Ovary (tissue), 7 donors: ENCODE measurements at regions not wholly inside any gene's neighbourhood (a gene's known extent, or its start where the extent isn't known, plus 50 kb on each side); places are given as distances from the start of the nearest gene placed in this dataset.

Experiments used
- DNase-seq, 5 donors: peaks; one replicate each; pipeline ENCODE4 v3.0.0-alpha.2; 2019 to 2020
- H3K27ac ChIP-seq, 2 donors: fragments of 200-600 bp; one replicate each; pipeline versions ENCODE4 v1.5.1 to v1.8.0; 2019 to 2022
- H3K27me3 ChIP-seq: fragments of 200-600 bp; one replicate; pipeline ENCODE4 v1.8.0; 2022
- H3K36me3 ChIP-seq: fragments of 200-600 bp; sonication (generic); one replicate; pipeline ENCODE4 v1.5.1; 2019
- H3K4me1 ChIP-seq: one replicate; pipeline ENCODE4 v1.8.1; 2013; ENCODE audit warnings: mild to moderate bottlenecking, moderate library complexity; ENCODE audit not compliant: insufficient read depth
- H3K4me3 ChIP-seq: fragments of 200-600 bp; sonication (generic); one replicate; pipeline ENCODE4 v1.5.1; 2017
- H3K9me3 ChIP-seq, 2 donors: fragments of 200-600 bp in 1 of 2; sonication (generic) in 1 of 2; one replicate each; pipeline versions ENCODE4 v1.5.1 to v1.8.1; 2013 to 2019; ENCODE audit warnings: mild to moderate bottlenecking in 1 of 2, moderate library complexity in 1 of 2
- EP300 ChIP-seq: sonication (generic); formaldehyde crosslinking; IDR thresholded peaks from one replicate; pipeline ENCODE4 v1.6.1; 2017; ENCODE audit warnings: antibody characterized with exemption
- POLR2A ChIP-seq: fragments of 450-650 bp; IDR thresholded peaks from one replicate; pipeline ENCODE4 v1.6.1; 2017; ENCODE audit warnings: antibody characterized with exemption, mild to moderate bottlenecking, moderate library complexity
- WGBS, 3 donors: extraction: QIAGEN DNeasy Blood & Tissue Kit in 1 of 3; methylation state at CpG; one replicate each; pipeline versions ENCODE4 v1.1.5 to v1.1.7; 2013 to 2017; 5-methylcytosine and 5-hydroxymethylcytosine counted together
- intact Hi-C, 4 donors: fragments of 100-400 bp; cut with DNase I; formaldehyde crosslinking; loops; one replicate each; pipeline versions ENCODE4 v1.11.0 to v1.15.1; 2022 to 2023
- TF ChIP-seq, protein P1 (sequence below), 3 donors: fragments of 450-650 bp in 2 of 3; fragments of 200-600 bp in 1 of 3; IDR thresholded peaks; one replicate each; pipeline versions ENCODE4 v1.5.1 to v1.8.0; 2016 to 2022; ENCODE audit warnings: antibody characterized with exemption in 3 of 3, mild to moderate bottlenecking in 1 of 3
- donor health status: DM: no; HTN: no; CAD: no; lungs with moderate emphysema.
- donor health status: DM: no; HTN: no; CAD: no.
- donor health status: Bipolar disorder and iron deficiency.
- donor health status: DM: no; HTN: no; CAD: no.
- donor health status: DM: yes; HTN: yes; CAD: no.

- WGBS, 3 donors, result 21 to 34% (median 23%) methylated on average over 6 of the region's 6 CpGs
- intact Hi-C loops, result no loop called here
- TF ChIP-seq POLR2A (no peak), EP300 (no peak)
These were observed 907.8 kb downstream of the NTRK3 start for GRCh38 chr15:87348746-87349145.

DNA sequence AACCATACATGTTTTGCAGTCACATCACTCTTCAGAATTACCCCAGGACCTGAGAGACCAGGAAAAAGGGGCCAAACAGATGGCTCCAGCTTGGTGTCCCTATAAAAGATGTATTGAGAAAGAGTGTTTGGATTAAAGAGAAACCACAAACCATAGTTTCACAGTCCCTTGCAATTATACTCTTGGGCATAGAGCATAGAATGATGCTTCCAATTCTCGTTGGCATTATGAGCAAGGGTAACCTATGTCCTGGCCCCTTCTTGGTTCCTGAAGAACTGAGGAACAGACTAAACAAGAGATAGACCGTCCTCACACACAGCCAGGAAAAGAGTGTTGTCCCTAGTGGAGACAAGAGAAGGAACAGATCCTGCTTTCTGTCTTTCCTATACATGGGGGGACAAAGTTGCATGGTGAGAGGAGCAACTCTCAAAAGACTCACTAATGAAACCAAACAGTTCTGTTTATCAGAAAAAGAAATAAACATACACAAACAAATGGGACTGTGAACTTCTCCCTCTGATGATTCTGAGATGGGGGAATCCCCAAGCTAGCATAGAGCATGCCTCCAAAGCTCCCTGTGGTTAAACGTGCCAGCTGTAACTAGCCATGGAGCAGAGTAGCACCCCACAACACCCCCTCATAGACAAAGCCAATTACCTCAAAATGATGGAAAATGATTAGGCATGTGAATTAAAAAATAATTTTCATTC, 908.6 kb downstream of the NTRK3 start:
- no peak overlapping the region for H3K4me3 ChIP-seq
- no peaks in the 10 kb centered on the region for H3K36me3 ChIP-seq
- no peaks in the 10 kb centered on the region for H3K9me3 ChIP-seq
- H3K4me1 ChIP-seq, result no peaks in the 10 kb centered on the region
- no peak overlapping the region for H3K27ac ChIP-seq
- WGBS, 3 donors, result 46 to 65% (median 47%) methylated on average over 3 of the region's 3 CpGs
- no peaks in the 10 kb centered on the region for H3K27me3 ChIP-seq
- intact Hi-C loops, result no loop called here
- no peak for DNase-seq
- TF ChIP-seq, protein P1, sequence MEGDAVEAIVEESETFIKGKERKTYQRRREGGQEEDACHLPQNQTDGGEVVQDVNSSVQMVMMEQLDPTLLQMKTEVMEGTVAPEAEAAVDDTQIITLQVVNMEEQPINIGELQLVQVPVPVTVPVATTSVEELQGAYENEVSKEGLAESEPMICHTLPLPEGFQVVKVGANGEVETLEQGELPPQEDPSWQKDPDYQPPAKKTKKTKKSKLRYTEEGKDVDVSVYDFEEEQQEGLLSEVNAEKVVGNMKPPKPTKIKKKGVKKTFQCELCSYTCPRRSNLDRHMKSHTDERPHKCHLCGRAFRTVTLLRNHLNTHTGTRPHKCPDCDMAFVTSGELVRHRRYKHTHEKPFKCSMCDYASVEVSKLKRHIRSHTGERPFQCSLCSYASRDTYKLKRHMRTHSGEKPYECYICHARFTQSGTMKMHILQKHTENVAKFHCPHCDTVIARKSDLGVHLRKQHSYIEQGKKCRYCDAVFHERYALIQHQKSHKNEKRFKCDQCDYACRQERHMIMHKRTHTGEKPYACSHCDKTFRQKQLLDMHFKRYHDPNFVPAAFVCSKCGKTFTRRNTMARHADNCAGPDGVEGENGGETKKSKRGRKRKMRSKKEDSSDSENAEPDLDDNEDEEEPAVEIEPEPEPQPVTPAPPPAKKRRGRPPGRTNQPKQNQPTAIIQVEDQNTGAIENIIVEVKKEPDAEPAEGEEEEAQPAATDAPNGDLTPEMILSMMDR (IDR thresholded peaks at IDR 0.05), result no peak
- TF ChIP-seq POLR2A, result no peak
- no peak for TF ChIP-seq EP300

More at GRCh38 chr15:87348746-87349145, 907.8 kb downstream of the NTRK3 start:
- Histone ChIP-seq H3K9me3 (no peaks in the 10 kb centered on the region), H3K27me3 (no peaks in the 10 kb centered on the region), H3K36me3 (no peaks in the 10 kb centered on the region), H3K4me1 (no peaks in the 10 kb centered on the region), H3K4me3 (no peak overlapping the region), H3K27ac (no peak overlapping the region)
- DNase-seq, result no peak

DNA sequence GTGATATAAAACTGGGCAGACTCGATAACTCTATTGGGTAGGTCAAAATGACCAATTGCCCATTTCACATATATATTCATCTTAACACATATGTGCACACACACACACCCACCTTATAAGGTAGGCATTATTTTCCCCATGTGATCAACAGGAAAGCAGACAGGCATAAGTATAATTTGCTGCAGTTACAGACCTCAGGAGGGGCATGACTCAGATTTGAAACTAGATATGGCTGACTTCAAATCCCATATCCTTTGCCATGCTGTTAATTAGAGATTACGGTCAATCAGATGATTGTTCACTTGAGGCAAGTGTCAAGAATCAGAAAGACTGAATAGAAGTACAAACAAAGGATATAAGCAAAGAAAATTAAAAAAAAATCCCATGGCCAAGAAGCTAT, 910.6 kb downstream of the NTRK3 start:
- TF ChIP-seq EP300 (no peak), POLR2A (no peak)
- TF ChIP-seq, protein P1 (IDR thresholded peaks at IDR 0.05), result no peak
- no peak overlapping the region for H3K4me3 ChIP-seq
- H3K36me3 ChIP-seq, result no peaks in the 10 kb centered on the region
- no peak for DNase-seq
- no peaks in the 10 kb centered on the region for H3K4me1 ChIP-seq
- H3K9me3 ChIP-seq, result no peaks in the 10 kb centered on the region
- intact Hi-C loops, result no loop called here
- no peaks in the 10 kb centered on the region for H3K27me3 ChIP-seq
- 87 to 92% (median 88%) methylated on average over 2 of the region's 2 CpGs for WGBS, 3 donors
- H3K27ac ChIP-seq, result no peak overlapping the region

- DNase-seq, result no peak
- no peaks in the 10 kb centered on the region for H3K9me3 ChIP-seq
- TF ChIP-seq POLR2A, result no peak
- TF ChIP-seq, protein P1 (IDR thresholded peaks at IDR 0.05), result no peak
- TF ChIP-seq EP300, result no peak
- H3K4me3 ChIP-seq, result no peak overlapping the region
- H3K36me3 ChIP-seq, result no peaks in the 10 kb centered on the region
- intact Hi-C loops, result no loop called here
- WGBS, 3 donors, result 50 to 62% (median 52%) methylated on average over 3 of the region's 3 CpGs
- H3K27ac ChIP-seq, result no peak overlapping the region
- H3K4me1 ChIP-seq, result no peaks in the 10 kb centered on the region
- H3K27me3 ChIP-seq, result no peaks in the 10 kb centered on the region
These were observed 912.6 kb downstream of the NTRK3 start for GRCh38 chr15:87343966-87344365.

DNA sequence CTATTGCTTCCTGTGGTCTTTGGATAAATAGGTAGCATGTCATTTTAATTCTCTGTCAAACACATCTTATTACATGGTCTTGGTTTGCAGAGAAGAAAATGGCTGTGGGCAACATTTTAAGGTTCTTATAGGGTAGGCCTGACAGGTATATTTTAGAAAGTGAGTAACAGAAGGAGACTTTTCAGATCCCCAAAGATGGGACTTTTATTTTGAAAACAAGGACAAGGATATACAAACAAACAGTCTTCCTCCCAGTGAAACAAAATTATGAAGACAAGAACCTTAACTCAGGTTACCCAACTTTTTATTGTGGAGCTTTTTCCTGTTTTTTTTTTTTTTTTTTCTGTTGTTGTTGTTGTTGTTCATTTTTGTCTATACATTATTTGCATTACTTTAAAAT, 916.2 kb downstream of the NTRK3 start:
- Histone ChIP-seq H3K36me3 (no peaks in the 10 kb centered on the region), H3K27ac (no peak overlapping the region), H3K4me1 (no peaks in the 10 kb centered on the region), H3K9me3 (no peaks in the 10 kb centered on the region), H3K4me3 (no peak overlapping the region), H3K27me3 (no peaks in the 10 kb centered on the region)
- intact Hi-C loops, result no loop called here
- no peak for DNase-seq
- TF ChIP-seq POLR2A (no peak), EP300 (no peak)
- TF ChIP-seq, protein P1 (IDR thresholded peaks at IDR 0.05), result no peak
